DMS79 (cell line): ENCODE measurements at regions not wholly inside any gene's neighbourhood (a gene's known extent, or its start where the extent isn't known, plus 50 kb on each side); places are given as distances from the start of the nearest gene placed in this dataset.
A peak's percentile ranks its signal among the peaks of the same experiment; 100 is the strongest.

Source experiments
- DNase-seq: peaks from one replicate; lab custom pipeline; 2025; lab: John Stamatoyannopoulos, UW

DNA sequence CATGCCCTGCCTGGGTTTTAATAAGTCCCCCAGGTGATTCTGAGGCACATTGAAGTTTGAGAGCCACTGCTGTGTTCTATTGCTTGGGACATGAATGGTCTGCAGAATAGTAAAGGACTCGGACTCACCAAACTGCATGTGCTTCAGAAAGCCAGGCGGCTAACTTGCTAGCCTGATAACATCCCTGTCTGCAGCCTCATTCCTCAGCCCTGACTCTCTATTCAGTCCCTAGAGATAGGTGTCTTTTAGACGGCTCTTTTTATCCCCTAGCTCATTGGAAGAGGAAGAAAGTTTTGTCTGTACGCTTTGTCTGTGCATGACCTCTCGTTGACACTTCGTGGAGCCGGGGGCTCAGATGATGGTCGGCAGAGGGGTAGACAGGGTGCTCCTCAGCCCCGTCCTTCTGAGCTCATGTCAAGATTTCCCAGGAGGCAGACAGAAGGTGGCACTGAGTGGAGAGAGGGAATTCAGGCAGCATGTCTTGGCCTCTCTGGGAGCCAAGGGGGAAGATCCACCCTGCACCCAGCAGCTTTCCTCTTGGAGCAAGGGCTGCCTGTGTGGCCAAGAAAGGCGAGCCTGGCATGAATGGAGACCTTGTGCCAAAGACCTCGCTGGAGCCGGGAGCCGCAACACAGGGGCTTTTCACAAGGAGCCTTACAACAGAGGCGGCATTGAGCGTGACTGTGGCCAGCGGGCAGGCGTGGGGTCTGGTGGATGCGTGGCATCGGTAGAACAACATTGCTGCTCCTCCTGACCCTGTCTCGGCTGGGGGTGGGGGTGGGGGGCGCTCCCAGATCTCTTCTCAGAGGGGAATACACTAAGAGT lies 51.1 kb upstream of the PODXL start:
- DNase-seq, result no peak

DNA sequence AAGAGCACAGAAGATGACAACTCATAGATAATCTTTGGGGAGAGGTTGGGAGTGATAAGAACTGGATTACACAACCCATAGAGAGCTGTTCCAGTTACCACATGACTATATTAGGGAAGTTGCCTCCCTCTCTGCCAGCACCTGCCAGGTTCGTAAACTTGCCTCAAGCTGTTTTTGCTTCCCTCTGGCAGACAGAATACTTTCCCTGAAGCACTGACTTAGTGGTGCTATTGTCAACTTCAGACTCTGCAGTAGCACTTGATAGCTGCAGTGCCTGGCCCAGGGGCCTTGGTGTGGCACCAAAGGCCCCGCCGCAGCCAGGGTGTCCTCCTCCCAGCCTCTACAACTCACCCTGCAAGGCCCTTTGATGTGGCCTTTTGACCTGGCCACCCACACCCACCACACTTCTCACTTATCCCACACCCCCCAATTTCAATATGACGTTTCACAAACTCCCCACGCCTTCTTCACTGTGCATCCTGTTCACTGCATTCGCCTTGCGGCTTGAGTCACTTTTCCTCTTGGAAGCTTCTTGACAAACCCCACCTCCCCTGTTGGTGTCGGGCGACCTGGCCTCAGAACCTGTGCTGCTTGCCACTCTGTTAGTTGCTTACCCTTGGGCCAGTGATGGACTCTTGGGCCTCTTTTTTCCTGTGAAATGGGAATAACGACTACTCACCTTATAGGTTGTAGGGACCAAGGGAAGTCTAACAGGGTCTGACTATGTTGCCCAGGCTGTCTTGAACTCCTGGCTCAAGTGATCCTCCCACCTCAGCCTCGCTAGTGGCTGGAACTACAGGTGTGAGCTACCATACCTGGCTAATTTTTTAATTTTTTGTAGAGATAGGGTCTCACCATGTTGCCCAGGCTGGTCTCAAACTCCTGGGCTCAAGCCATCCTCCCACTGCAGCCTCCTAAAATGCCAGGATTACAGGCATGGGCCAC lies 50.2 kb upstream of the PODXL start:
- DNase-seq, result peak; percentile 90
